Type B pancreatic cell (in vitro differentiated cells): ENCODE measurements at regions not wholly inside any gene's neighbourhood (a gene's known extent, or its start where the extent isn't known, plus 50 kb on each side); places are given as distances from the start of the nearest gene placed in this dataset.

Experiments used
- DNase-seq: peaks from one replicate; pipeline ENCODE4 v3.0.0; 2021; ENCODE audit warnings: mixed read lengths; ENCODE audit not compliant: unreplicated experiment; ENCODE audit errors: extremely low spot score
- H3K27ac Mint-ChIP-seq: 2 replicates; pipeline ENCODE4 v1.8.0; 2021; ENCODE audit warnings: mild to moderate bottlenecking, mixed read lengths
- H3K27me3 Mint-ChIP-seq: 2 replicates; pipeline ENCODE4 v1.8.0; 2021; ENCODE audit warnings: mixed read lengths
- H3K36me3 Mint-ChIP-seq: 2 replicates; pipeline ENCODE4 v1.8.0; 2021; ENCODE audit warnings: mixed read lengths
- H3K4me1 Mint-ChIP-seq: one replicate; pipeline ENCODE4 v1.8.0; 2021; ENCODE audit warnings: mixed read lengths; ENCODE audit not compliant: unreplicated experiment
- H3K4me3 Mint-ChIP-seq: 2 replicates; pipeline ENCODE4 v1.8.0; 2021; ENCODE audit warnings: mild to moderate bottlenecking, mixed read lengths
- H3K9me3 Mint-ChIP-seq: 2 replicates; pipeline ENCODE4 v1.8.0; 2021; ENCODE audit warnings: mixed read lengths
- CTCF ChIP-seq: fragments of 200-600 bp; sonication (generic); conservative IDR thresholded peaks from 2 replicates; pipeline ENCODE4 v1.5.0; 2021; ENCODE audit warnings: antibody characterized with exemption, mild to moderate bottlenecking

GRCh38 chr5:33371660-33372059 lies 69.1 kb upstream of the TARS1 start:
- Mint-ChIP-seq H3K9me3 (peaks cover 4% of the 10 kb centered on the region), H3K27me3 (no peaks in the 10 kb centered on the region), H3K4me1 (peaks cover 25% of the 10 kb centered on the region), H3K27ac (no peak overlapping the region), H3K4me3 (no peak overlapping the region), H3K36me3 (peaks cover 4% of the 10 kb centered on the region)
- TF ChIP-seq CTCF = no peak
- DNase-seq = no peak

- peaks cover 4% of the 10 kb centered on the region for H3K36me3 Mint-ChIP-seq
- peaks cover 25% of the 10 kb centered on the region for H3K4me1 Mint-ChIP-seq
- no peak for DNase-seq
- no peaks in the 10 kb centered on the region for H3K27me3 Mint-ChIP-seq
- H3K9me3 Mint-ChIP-seq = peaks cover 4% of the 10 kb centered on the region
- H3K27ac Mint-ChIP-seq = no peak overlapping the region
- TF ChIP-seq CTCF = no peak
- H3K4me3 Mint-ChIP-seq = no peak overlapping the region
Observed at GRCh38 chr5:33372721-33373472, 67.9 kb upstream of the TARS1 start.

- no peak overlapping the region for H3K4me3 Mint-ChIP-seq
- no peak for DNase-seq
- H3K27ac Mint-ChIP-seq = no peak overlapping the region
- no peaks in the 10 kb centered on the region for H3K27me3 Mint-ChIP-seq
- TF ChIP-seq CTCF = no peak
- peaks cover 8% of the 10 kb centered on the region for H3K4me1 Mint-ChIP-seq
- H3K36me3 Mint-ChIP-seq = peaks cover 4% of the 10 kb centered on the region
- peaks cover 8% of the 10 kb centered on the region for H3K9me3 Mint-ChIP-seq
Observed at GRCh38 chr5:33375900-33376299, 64.9 kb upstream of the TARS1 start.

GRCh38 chr5:33379757-33380156 lies 61.0 kb upstream of the TARS1 start:
- no peak overlapping the region for H3K27ac Mint-ChIP-seq
- H3K27me3 Mint-ChIP-seq = no peaks in the 10 kb centered on the region
- H3K4me3 Mint-ChIP-seq = no peak overlapping the region
- DNase-seq = no peak
- H3K4me1 Mint-ChIP-seq = no peaks in the 10 kb centered on the region
- H3K36me3 Mint-ChIP-seq = no peaks in the 10 kb centered on the region
- peak; percentile 69 for TF ChIP-seq CTCF
- H3K9me3 Mint-ChIP-seq = peaks cover 21% of the 10 kb centered on the region

DNA sequence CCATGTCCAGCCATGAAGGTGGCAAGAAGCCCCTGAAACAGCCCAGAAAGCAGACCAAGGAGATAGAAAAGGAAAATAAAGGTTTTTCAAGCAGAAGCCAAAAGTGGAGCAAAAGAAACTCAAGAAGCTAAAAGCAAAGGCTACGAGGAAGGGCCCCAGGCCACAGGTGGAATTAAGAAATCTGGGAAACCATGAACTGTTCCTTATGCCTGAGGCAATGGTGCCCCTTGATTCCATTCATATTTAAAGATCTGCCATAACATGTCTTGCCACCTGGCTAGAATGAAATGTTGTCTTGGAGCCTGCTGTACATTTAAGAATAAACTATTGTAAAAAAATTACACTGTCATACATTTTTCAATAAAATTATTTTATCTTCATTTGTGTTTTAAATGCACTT lies 59.5 kb upstream of the TARS1 start:
- peaks cover 5% of the 10 kb centered on the region for H3K36me3 Mint-ChIP-seq
- H3K4me3 Mint-ChIP-seq = no peak overlapping the region
- DNase-seq = no peak
- no peak overlapping the region for H3K27ac Mint-ChIP-seq
- H3K4me1 Mint-ChIP-seq = no peaks in the 10 kb centered on the region
- no peaks in the 10 kb centered on the region for H3K27me3 Mint-ChIP-seq
- no peak for TF ChIP-seq CTCF
- peaks cover 31% of the 10 kb centered on the region for H3K9me3 Mint-ChIP-seq
